D341Med (cell line): ENCODE measurements at regions not wholly inside any gene's neighbourhood (a gene's known extent, or its start where the extent isn't known, plus 50 kb on each side); places are given as distances from the start of the nearest gene placed in this dataset.

ENCODE experiments used
- DNase-seq: peaks from one replicate; pipeline ENCODE4 v3.0.0; 2012; ENCODE audit warnings: low spot score

DNA sequence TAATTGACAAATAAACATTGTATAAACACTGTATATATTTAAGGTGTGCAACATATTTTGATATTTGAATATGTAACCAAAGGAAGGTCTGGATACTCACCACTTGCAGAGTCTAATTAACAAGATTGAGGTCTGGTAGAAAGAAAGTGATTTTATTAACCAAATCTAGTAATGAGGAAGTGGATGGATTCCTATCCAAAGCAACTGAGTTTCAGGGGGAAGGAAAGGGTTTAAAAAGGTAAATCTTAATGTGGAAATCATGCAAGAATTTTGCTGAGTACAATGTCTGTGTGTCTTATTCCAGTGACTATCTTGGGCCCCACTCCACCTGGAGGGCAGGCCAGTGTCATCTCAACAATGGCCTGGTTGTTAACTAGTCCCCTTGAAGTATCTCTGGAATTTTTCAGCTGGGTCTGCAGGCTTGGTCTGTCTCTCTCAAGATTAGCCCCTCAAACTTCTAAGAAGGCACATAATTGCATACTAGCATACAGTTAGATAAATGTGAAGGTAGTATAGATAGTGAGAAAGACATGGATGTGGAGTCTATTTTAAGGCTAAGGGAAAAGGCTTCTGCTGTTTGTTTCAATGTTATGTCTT is 262.7 kb upstream of the RGS18 start:
- DNase-seq = no peak

DNA sequence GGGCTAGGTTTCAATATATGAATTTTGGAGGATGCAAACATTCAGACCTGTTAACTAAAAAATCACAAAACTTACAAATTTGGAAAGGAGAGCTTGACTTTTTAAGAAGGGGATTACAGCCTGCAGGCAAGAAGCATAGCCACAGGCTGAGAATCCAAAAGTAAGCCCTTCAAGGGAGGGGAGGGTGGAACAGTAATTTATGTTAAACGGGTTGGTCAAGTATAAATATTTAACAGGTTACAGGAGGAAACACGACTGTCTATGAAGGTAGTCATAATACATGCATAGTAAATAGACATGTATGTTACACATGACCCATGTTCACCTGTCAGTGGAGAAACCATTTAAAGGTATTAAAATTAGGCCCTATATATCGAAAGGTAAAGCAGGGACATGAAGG is 261.1 kb upstream of the RGS18 start:
- DNase-seq = no peak

- no peak for DNase-seq
Measured at GRCh38 chr1:191901651-191902050, 256.6 kb upstream of the RGS18 start.

- DNase-seq = no peak
Measured at GRCh38 chr1:191904991-191905390, 253.3 kb upstream of the RGS18 start.

DNA sequence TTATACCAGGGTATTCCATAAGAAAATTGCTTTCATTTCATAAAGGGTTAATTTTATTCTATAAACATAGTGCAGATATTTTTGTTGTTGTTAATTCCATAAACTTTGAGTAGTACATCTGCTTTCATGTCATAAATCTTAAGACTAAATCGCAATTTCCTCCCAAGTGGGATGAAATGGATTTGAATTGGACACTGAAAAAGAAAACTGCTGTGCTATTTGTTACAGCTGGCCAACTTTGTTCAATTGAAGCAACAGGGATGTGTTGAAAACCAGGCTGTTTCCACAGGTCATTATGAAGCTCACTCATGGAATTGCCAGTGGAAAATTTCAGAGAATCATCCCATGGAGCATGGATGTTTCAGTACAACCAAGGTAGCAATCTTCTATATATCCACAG is 252.5 kb upstream of the RGS18 start:
- DNase-seq = no peak

DNA sequence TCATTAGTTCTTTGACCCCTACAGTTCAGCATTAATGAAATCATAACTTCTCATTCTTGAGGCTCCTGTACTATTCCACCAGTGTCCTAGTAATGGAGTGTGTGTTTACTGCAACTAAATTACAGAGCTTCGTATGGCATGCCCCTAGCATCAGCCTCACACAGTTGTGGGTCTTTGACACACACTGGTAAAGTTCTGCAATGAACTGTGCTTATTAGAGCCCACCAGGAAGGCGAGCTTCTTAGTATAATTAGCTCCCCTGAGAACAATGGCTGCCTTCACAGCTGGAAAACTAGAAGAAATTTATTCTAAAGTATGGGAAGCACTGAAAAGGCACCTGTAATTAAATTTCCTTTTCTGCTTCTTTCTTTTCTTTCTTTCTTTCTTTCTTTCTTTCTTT is 251.1 kb upstream of the RGS18 start:
- no peak for DNase-seq

DNA sequence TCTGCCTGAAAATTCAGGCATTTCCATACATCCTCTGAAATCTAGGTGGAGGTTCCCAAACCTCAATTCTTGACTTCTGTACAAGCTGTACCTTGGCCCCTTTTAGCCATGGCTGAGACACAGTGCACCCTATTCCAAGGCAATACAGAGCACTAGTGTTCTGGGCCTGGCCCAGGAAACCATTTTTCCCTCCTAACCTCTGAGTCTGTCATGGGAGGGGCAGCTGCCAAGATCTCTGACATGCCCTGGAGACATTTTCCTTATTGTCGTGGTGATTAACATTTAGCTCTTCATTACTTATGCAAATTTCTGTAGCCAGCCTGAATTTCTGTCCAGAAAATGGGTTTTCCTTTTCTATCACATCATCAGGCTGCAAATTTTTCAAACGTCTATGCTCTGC is 248.0 kb upstream of the RGS18 start:
- no peak for DNase-seq

- DNase-seq = no peak
Measured at GRCh38 chr1:191912517-191912916, 245.7 kb upstream of the RGS18 start.

DNA sequence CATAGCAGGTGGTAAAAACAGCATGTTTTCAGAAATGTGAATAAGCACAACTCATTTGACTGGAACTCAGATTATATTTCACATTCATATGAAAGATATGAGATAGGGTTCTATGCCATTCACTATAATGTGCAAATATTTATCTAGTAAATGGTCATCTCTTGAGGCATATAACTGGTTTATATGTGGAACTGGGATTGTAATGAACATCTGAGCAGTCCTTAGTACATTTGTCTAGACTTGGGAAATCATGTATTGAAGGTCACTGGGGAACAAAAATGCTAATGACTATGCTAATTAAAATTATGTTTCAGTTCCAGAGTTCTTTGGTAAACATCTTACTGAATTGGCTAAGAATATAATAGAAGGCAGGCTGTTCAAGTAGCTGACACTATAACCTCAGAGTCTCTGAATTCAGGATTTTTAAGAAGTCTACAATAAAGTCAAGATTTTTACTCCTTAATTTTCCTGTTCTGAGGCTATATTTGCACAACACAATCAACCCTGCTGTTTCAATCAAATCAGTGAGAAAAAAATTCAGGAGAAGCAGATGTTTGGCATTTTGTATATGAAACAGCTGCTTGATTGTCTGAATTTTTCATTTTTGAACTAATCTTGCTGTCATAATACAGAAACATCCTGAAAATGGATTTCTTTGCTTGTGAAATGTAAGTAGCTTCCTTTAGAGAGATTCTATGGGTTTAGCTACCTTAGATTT is 244.8 kb upstream of the RGS18 start:
- no peak for DNase-seq

- no peak for DNase-seq
Measured at GRCh38 chr1:191929383-191929782, 228.9 kb upstream of the RGS18 start.

GRCh38 chr1:191943684-191944083 is 214.6 kb upstream of the RGS18 start:
- DNase-seq = no peak

DNA sequence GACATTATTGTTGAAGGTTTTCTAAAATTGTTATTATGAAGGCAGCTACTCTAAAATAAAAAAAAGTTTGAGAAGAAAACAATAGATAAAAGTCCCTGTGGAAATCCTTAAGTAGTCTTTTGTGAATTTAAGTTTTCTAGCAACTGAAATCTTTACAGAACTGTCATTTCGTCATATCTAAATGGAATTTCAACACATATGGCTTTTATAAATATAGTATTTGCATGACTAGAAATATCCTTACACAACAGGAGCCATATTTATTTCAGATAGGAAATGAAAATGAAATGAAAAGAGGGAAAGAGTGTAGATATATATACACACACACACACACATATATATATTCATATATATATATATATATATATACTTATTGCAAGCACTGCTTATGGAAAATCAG is 204.7 kb upstream of the RGS18 start:
- DNase-seq = no peak

DNA sequence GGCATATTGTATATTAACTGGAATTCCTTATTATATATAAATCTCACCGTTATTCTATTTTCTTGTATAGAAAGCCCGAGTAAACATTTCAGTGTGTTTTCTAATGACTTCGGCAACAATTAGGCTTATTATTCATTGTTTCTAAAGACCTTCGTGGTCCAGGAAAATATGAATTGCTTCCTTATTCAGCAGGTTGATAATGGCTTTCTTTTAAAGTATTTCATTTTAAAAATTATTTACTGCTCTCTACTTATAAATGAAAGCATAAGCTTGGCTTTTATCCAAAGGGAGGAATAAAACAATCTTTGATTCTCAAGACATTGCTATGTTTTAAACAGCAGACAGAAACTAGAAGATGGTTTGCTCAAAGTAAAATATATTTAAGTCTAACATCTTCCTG is 198.4 kb upstream of the RGS18 start:
- DNase-seq = no peak

GRCh38 chr1:191963286-191963685 is 195.0 kb upstream of the RGS18 start:
- DNase-seq = no peak

- no peak for DNase-seq
Measured at GRCh38 chr1:191963781-191964455, 194.3 kb upstream of the RGS18 start.

GRCh38 chr1:191969290-191969689 is 189.0 kb upstream of the RGS18 start:
- no peak for DNase-seq

DNA sequence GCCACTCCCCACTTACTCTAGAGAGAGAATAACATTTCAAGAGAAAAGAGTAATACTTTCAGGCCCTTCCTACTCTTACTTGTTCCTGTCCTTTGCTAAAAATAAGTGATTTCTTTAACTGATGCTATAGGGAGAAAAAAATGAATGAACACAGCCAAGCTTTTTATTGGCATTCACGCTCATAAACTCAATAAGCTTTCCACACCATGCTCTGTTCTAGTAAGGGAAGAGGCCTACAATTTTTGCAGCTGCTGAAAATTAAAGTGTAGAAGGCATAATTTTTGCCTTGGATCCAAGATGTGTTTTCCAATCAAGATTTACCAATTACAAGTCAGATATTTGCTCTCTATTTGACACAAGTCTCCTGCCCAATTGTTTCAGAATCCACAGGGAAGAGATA is 188.1 kb upstream of the RGS18 start:
- no peak for DNase-seq

GRCh38 chr1:191971447-191971846 is 186.8 kb upstream of the RGS18 start:
- no peak for DNase-seq

DNA sequence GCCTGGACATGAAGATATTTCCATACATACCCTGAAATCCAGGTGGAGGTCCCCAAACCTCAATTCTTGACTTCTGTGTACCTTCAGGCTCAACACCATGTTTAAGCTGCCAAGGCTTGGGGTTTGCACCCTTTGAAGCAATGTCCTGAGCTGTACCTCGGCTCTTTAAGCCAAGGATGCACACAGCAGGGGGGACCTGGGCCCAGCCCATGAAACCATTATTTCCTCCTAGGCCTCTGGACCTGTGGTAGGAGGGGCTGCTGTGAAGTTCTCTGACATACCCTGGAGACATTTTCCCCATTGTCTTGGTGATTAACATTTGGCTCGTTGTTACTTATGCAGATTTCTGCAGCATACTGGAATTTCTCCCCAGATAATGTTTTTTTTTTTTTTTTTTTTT is 184.3 kb upstream of the RGS18 start:
- no peak for DNase-seq

- no peak for DNase-seq
Measured at GRCh38 chr1:191977874-191978506, 180.3 kb upstream of the RGS18 start.

GRCh38 chr1:191984856-191985255 is 173.4 kb upstream of the RGS18 start:
- no peak for DNase-seq

DNA sequence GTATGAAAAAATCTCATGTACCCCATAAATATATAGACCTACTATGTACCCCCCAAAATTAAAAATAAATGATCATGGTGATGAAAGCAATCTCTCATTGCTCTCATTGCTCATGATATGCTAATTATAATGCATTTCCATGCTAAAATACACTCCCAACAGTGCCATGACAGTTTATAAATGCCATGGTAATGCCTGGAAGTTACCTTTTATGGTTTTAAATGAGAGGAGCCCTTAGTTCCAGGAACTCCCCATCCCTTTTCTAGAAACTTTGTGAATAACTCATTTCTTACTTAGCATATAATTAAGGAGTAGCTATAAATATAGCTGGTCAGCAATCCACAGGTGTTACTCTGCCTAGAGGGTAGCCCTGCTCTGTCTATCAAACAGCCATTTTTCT is 166.1 kb upstream of the RGS18 start:
- DNase-seq = no peak

GRCh38 chr1:191993549-191993948 is 164.7 kb upstream of the RGS18 start:
- peak; percentile 44 for DNase-seq
